Hepatocyte (in vitro differentiated cells): ENCODE measurements at regions not wholly inside any gene's neighbourhood (a gene's known extent, or its start where the extent isn't known, plus 50 kb on each side); places are given as distances from the start of the nearest gene placed in this dataset.

ENCODE experiments used
- DNase-seq: peaks from one replicate; pipeline ENCODE4 v3.0.0-alpha.2; 2016; ENCODE audit warnings: low spot score
- H2AFZ ChIP-seq: fragments of 200-600 bp; sonication (generic); 2 replicates; pipeline ENCODE4 v1.6.0; 2016; ENCODE audit warnings: antibody characterized with exemption, mild to moderate bottlenecking
- H3K27ac ChIP-seq: fragments of 200-600 bp; sonication (generic); 2 replicates; pipeline ENCODE4 v1.5.1; 2016; ENCODE audit warnings: mild to moderate bottlenecking
- H3K27me3 ChIP-seq: fragments of 200-600 bp; sonication (generic); 2 replicates; pipeline ENCODE4 v1.6.1; 2016
- H3K36me3 ChIP-seq: fragments of 200-600 bp; sonication (generic); replicated peaks from 2 replicates; pipeline ENCODE4 v1.5.1; 2016; ENCODE audit warnings: low read depth; ENCODE audit not compliant: insufficient read depth
- H3K4me1 ChIP-seq: fragments of 200-600 bp; sonication (generic); 2 replicates; pipeline ENCODE4 v1.5.1; 2016; ENCODE audit warnings: mild to moderate bottlenecking, moderate library complexity; ENCODE audit not compliant: insufficient read depth
- H3K4me2 ChIP-seq: fragments of 200-600 bp; sonication (generic); 2 replicates; pipeline ENCODE4 v1.6.0; 2016
- H3K4me3 ChIP-seq: fragments of 200-600 bp; sonication (generic); 2 replicates; pipeline ENCODE4 v1.5.1; 2016; ENCODE audit warnings: mild to moderate bottlenecking
- H3K79me2 ChIP-seq: fragments of 200-600 bp; sonication (generic); 2 replicates; pipeline ENCODE4 v1.6.0; 2017; ENCODE audit warnings: mild to moderate bottlenecking
- H3K9me2 ChIP-seq: fragments of 200-600 bp; sonication (generic); replicated peaks from 2 replicates; pipeline ENCODE4 v1.6.0; 2017; ENCODE audit warnings: mild to moderate bottlenecking; ENCODE audit not compliant: insufficient read depth
- H3K9me3 ChIP-seq: fragments of 200-600 bp; sonication (generic); 2 replicates; pipeline ENCODE4 v1.5.1; 2016; ENCODE audit warnings: low read depth, mild to moderate bottlenecking
- H4K20me1 ChIP-seq: fragments of 200-600 bp; sonication (generic); 2 replicates; pipeline ENCODE4 v1.6.0; 2016; ENCODE audit warnings: mild to moderate bottlenecking; ENCODE audit not compliant: insufficient read depth, poor library complexity, severe bottlenecking
- EZH2 ChIP-seq: fragments of 200-600 bp; sonication (generic); IDR thresholded peaks from 2 replicates; pipeline ENCODE4 v1.6.1; 2016; ENCODE audit warnings: antibody characterized with exemption, mild to moderate bottlenecking, borderline replicate concordance
- EZH2phosphoT487 ChIP-seq: fragments of 200-600 bp; sonication (generic); IDR thresholded peaks from one replicate; pipeline ENCODE4 v1.6.1; 2018; ENCODE audit warnings: antibody characterized with exemption, mild to moderate bottlenecking, low read depth, moderate library complexity; ENCODE audit not compliant: unreplicated experiment, severe bottlenecking
- WGBS: methylation state at CpG from one replicate; pipeline ENCODE4 v1.1.6; 2016; ENCODE audit warnings: low lambda C conversion rate; ENCODE audit errors: missing lambda C conversion rate; 5-methylcytosine and 5-hydroxymethylcytosine counted together
- TF ChIP-seq, protein P1 (sequence below): fragments of 200-600 bp; sonication (generic); IDR thresholded peaks from 2 replicates; pipeline ENCODE4 v1.5.1; 2016; ENCODE audit warnings: antibody characterized with exemption, mild to moderate bottlenecking; ENCODE audit not compliant: poor library complexity

DNA sequence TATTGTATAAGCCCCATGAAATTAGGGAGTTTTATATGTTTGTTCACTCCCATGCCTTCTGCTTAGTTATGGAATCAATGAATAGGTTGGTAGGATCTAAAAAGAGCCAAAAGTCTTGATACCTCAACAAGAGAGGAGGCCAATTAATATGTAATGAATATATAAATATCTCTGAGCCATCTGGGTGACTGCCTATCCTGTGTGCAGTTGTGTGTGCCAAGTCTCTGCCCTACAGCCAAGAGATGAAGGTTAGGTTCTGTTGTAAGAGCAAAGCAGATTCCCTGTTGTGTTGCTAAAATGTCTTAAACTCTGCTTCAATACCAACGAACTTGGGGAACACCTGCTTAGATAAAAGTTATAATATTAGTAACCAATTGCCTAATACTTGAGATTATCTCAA lies 61.8 kb upstream of the GORAB start:
- WGBS, result 67% methylated on average over 1 of the region's 1 CpG
- Histone ChIP-seq H2AFZ (no peak overlapping the region), H3K36me3 (no peaks in the 10 kb centered on the region), H3K9me3 (no peaks in the 10 kb centered on the region), H3K27me3 (no peaks in the 10 kb centered on the region), H3K4me2 (no peak overlapping the region), H3K27ac (no peak overlapping the region), H4K20me1 (no peaks in the 10 kb centered on the region), H3K4me1 (no peaks in the 10 kb centered on the region), H3K79me2 (no peaks in the 10 kb centered on the region), H3K4me3 (no peak overlapping the region), H3K9me2 (no peaks in the 10 kb centered on the region)
- no peak for DNase-seq
- TF ChIP-seq, protein P1, sequence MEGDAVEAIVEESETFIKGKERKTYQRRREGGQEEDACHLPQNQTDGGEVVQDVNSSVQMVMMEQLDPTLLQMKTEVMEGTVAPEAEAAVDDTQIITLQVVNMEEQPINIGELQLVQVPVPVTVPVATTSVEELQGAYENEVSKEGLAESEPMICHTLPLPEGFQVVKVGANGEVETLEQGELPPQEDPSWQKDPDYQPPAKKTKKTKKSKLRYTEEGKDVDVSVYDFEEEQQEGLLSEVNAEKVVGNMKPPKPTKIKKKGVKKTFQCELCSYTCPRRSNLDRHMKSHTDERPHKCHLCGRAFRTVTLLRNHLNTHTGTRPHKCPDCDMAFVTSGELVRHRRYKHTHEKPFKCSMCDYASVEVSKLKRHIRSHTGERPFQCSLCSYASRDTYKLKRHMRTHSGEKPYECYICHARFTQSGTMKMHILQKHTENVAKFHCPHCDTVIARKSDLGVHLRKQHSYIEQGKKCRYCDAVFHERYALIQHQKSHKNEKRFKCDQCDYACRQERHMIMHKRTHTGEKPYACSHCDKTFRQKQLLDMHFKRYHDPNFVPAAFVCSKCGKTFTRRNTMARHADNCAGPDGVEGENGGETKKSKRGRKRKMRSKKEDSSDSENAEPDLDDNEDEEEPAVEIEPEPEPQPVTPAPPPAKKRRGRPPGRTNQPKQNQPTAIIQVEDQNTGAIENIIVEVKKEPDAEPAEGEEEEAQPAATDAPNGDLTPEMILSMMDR, result no peak
- TF ChIP-seq EZH2phosphoT487 (no peak), EZH2 (no peak)

DNA sequence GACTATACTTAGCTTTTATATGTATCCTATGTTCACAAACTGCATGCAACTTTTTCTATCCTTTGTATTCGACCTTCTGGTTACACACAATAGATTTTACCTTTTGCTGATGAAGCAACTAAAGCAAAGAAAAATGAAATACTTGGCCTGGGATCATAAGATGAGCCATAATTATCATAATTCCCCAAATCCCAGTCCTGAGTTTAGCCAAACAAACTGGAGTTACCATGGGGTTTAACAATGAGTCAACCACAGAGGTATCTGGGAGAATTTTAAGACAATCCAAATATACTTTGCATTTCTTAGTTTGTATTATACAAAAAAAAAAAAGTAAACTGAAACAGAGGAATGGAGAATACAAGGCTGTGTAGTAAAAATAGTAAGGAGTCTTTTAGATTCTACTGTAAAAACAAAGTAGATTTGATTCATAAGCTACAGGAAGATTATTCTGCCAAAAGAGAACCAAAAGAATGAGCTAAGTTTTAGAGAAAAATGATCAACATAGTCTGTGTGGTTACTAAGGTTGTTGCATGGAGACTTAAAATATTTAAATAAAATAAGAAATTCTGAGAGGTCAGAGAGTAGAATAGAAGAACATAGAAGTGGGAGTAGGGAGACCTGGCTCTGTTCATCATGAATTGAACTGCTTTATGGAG lies 60.4 kb upstream of the GORAB start:
- no peaks in the 10 kb centered on the region for H4K20me1 ChIP-seq
- H3K79me2 ChIP-seq, result no peaks in the 10 kb centered on the region
- no peaks in the 10 kb centered on the region for H3K4me1 ChIP-seq
- 83% methylated on average over 1 of the region's 1 CpG for WGBS
- no peaks in the 10 kb centered on the region for H3K9me2 ChIP-seq
- H2AFZ ChIP-seq, result no peak overlapping the region
- no peak for DNase-seq
- H3K36me3 ChIP-seq, result no peaks in the 10 kb centered on the region
- TF ChIP-seq EZH2 (no peak), EZH2phosphoT487 (no peak)
- TF ChIP-seq, protein P1, result no peak
- no peak overlapping the region for H3K4me2 ChIP-seq
- H3K4me3 ChIP-seq, result no peak overlapping the region
- no peaks in the 10 kb centered on the region for H3K9me3 ChIP-seq
- H3K27ac ChIP-seq, result no peak overlapping the region
- H3K27me3 ChIP-seq, result no peaks in the 10 kb centered on the region

DNA sequence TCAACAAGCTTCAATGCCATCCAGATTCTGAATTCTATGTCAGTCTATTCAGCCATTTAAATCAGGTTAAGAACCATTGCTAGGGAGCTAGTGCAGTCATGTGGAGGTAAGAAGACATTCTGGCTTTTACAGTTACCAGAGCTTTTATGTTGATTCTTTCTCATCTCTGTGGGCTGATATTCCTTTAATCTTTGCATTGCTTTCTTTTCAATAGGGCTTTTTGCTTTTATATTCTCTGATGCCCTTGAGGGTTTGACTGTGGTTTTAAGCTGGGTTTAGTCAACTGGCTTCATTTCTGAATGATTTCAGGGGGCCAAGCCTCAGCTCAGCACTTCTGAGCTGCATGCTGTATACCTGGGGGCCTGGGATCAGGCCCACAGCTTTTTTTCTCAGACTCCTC lies 51.0 kb upstream of the GORAB start:
- no peaks in the 10 kb centered on the region for H4K20me1 ChIP-seq
- no peaks in the 10 kb centered on the region for H3K4me1 ChIP-seq
- H3K9me3 ChIP-seq, result no peaks in the 10 kb centered on the region
- H3K27ac ChIP-seq, result no peak overlapping the region
- H3K36me3 ChIP-seq, result no peaks in the 10 kb centered on the region
- no peak overlapping the region for H3K4me3 ChIP-seq
- no peaks in the 10 kb centered on the region for H3K9me2 ChIP-seq
- H3K4me2 ChIP-seq, result no peak overlapping the region
- TF ChIP-seq, protein P1, result no peak
- TF ChIP-seq EZH2, result no peak
- no peak for TF ChIP-seq EZH2phosphoT487
- no peaks in the 10 kb centered on the region for H3K27me3 ChIP-seq
- H3K79me2 ChIP-seq, result no peaks in the 10 kb centered on the region
- DNase-seq, result no peak
- H2AFZ ChIP-seq, result no peak overlapping the region
